Caco-2 (cell line): ENCODE measurements at regions not wholly inside any gene's neighbourhood (a gene's known extent, or its start where the extent isn't known, plus 50 kb on each side); places are given as distances from the start of the nearest gene placed in this dataset.

Experiments used
- BruUV-seq: library from RNA; stranded (reverse); fragments of 400-500 nt; replicated peaks from 2 replicates; lab custom pipeline; 2021; lab: Mats Ljungman, UMichigan
- CTCF ChIA-PET: fragments of 300-600 bp; sonication (Branson Sonifier 250); formaldehyde crosslinking; loops from one replicate; lab custom pipeline; 2022; ENCODE audit warnings: antibody characterized with exemption; lab: Charles Lee
- POLR2A ChIA-PET: fragments of 300-600 bp; sonication (Branson Sonifier 250); formaldehyde crosslinking; loops from one replicate; lab custom pipeline; 2022; ENCODE audit warnings: antibody characterized with exemption; lab: Charles Lee
- DNase-seq, 2 experiments: peaks; one replicate each; pipeline versions ENCODE4 v3.0.0 to v3.0.0-alpha.2; 2020 to 2022
- H3K27me3 ChIP-seq: replicated peaks from 2 replicates; pipeline ENCODE4 v1.6.0; 2011; ENCODE audit warnings: low read length; ENCODE audit not compliant: control insufficient read depth, insufficient read depth
- H3K36me3 ChIP-seq: 2 replicates; pipeline ENCODE4 v1.5.1; 2011; ENCODE audit warnings: low read length; ENCODE audit not compliant: control insufficient read depth, insufficient read depth
- H3K4me1 ChIP-seq: fragments of 250-450 bp; sonication (Bioruptor Pico); 2 replicates; pipeline ENCODE4 v1.5.1; 2020; ENCODE audit warnings: mild to moderate bottlenecking
- H3K4me3 ChIP-seq: 2 replicates; pipeline ENCODE4 v1.5.1; 2011; ENCODE audit warnings: low read depth, mild to moderate bottlenecking, control low read depth, low read length
- H3K9me3 ChIP-seq: fragments of 250-450 bp; sonication (Bioruptor Pico); 2 replicates; pipeline ENCODE4 v1.5.1; 2020; ENCODE audit warnings: mild to moderate bottlenecking, moderate library complexity
- H3K27ac Mint-ChIP-seq: one replicate; pipeline ENCODE4 v1.8.0; 2022; ENCODE audit warnings: mixed read lengths; ENCODE audit not compliant: unreplicated experiment
- H3K27me3 Mint-ChIP-seq: one replicate; pipeline ENCODE4 v1.8.0; 2022; ENCODE audit warnings: mixed read lengths; ENCODE audit not compliant: insufficient read depth, unreplicated experiment
- H3K36me3 Mint-ChIP-seq: one replicate; pipeline ENCODE4 v1.8.0; 2022; ENCODE audit warnings: mild to moderate bottlenecking, mixed read lengths; ENCODE audit not compliant: insufficient read depth, unreplicated experiment
- H3K4me1 Mint-ChIP-seq: one replicate; pipeline ENCODE4 v1.8.0; 2022; ENCODE audit warnings: low read depth, mixed read lengths; ENCODE audit not compliant: unreplicated experiment
- H3K4me3 Mint-ChIP-seq: one replicate; pipeline ENCODE4 v1.8.0; 2022; ENCODE audit warnings: mild to moderate bottlenecking, moderate library complexity, mixed read lengths; ENCODE audit not compliant: unreplicated experiment
- H3K9me3 Mint-ChIP-seq: one replicate; pipeline ENCODE4 v1.8.0; 2022; ENCODE audit warnings: mixed read lengths; ENCODE audit not compliant: unreplicated experiment
- intact Hi-C: fragments of 100-400 bp; cut with micrococcal nuclease; formaldehyde crosslinking; loops from one replicate; pipeline ENCODE4 v1.10.0; 2022; ENCODE audit not compliant: unreplicated experiment
- TF ChIP-seq, protein P1 (sequence below), 2 experiments: fragments of 200-600 bp in 1 of 2; IDR thresholded peaks; 1 replicate in 1 of 2; 2 replicates in 1 of 2; pipeline versions ENCODE4 v1.5.1 to v1.8.0; 2011 to 2022; ENCODE audit warnings: antibody characterized with exemption in 1 of 2, control low read depth in 1 of 2, inconsistent platforms in 1 of 2, low read depth in 1 of 2, low read length in 1 of 2, mild to moderate bottlenecking in 1 of 2, moderate library complexity in 1 of 2; ENCODE audit not compliant: insufficient read depth in 1 of 2, severe bottlenecking in 1 of 2, unreplicated experiment in 1 of 2

- Mint-ChIP-seq H3K36me3 (no peaks in the 10 kb centered on the region), H3K27ac (no peak overlapping the region), H3K27me3 (peaks cover 23% of the 10 kb centered on the region), H3K4me1 (peaks cover 6% of the 10 kb centered on the region), H3K4me3 (peak overlapping the region; percentile 50), H3K9me3 (peaks cover 8% of the 10 kb centered on the region)
- no TSS peak for BruUV-seq
- no peak overlapping the region; the same call in 1 of the 2 replicates for H3K4me3 ChIP-seq
- ChIA-PET POLR2A (interaction anchor here (0.7 kb wide), 1 partner anchor 234 kb away, joined by 11 read pairs; no protein-coding TSS in a partner anchor), CTCF (interaction anchor here (0.6 to 2.7 kb wide), 10 partner anchors 11 to 746 kb away, joined by 3 to 43 read pairs (median 4); partner anchors contain the start of gene CACNA1E)
- H3K4me1 ChIP-seq, result no peaks in the 10 kb centered on the region
- H3K27me3 ChIP-seq, result no peaks in the 10 kb centered on the region; the same call in 1 of the 2 replicates
- no peaks in the 10 kb centered on the region for H3K9me3 ChIP-seq
- DNase-seq, result peak in 1 of 2 experiments; percentile 12
- intact Hi-C loops, result loop anchor here (1.0 to 10.0 kb wide), 2 partner anchors 164 to 235 kb away; no protein-coding TSS in a partner anchor
- TF ChIP-seq, protein P1, sequence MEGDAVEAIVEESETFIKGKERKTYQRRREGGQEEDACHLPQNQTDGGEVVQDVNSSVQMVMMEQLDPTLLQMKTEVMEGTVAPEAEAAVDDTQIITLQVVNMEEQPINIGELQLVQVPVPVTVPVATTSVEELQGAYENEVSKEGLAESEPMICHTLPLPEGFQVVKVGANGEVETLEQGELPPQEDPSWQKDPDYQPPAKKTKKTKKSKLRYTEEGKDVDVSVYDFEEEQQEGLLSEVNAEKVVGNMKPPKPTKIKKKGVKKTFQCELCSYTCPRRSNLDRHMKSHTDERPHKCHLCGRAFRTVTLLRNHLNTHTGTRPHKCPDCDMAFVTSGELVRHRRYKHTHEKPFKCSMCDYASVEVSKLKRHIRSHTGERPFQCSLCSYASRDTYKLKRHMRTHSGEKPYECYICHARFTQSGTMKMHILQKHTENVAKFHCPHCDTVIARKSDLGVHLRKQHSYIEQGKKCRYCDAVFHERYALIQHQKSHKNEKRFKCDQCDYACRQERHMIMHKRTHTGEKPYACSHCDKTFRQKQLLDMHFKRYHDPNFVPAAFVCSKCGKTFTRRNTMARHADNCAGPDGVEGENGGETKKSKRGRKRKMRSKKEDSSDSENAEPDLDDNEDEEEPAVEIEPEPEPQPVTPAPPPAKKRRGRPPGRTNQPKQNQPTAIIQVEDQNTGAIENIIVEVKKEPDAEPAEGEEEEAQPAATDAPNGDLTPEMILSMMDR (IDR thresholded peaks at IDR 0.05; ENCODE audit: insufficient read depth in 1 of 2, low read depth in 1 of 2, low read length in 1 of 2, severe bottlenecking in 1 of 2, unreplicated experiment in 1 of 2), result no peak
- H3K36me3 ChIP-seq, result no peaks in the 10 kb centered on the region
Measured at GRCh38 chr1:181190364-181191035, 102.0 kb downstream of the IER5 start.

GRCh38 chr1:181191494-181192040 is 103.1 kb downstream of the IER5 start:
- no peaks in the 10 kb centered on the region for H3K36me3 Mint-ChIP-seq
- peaks cover 8% of the 10 kb centered on the region for H3K9me3 Mint-ChIP-seq
- no peak for DNase-seq
- peaks cover 20% of the 10 kb centered on the region for H3K27me3 Mint-ChIP-seq
- H3K4me3 Mint-ChIP-seq, result no peak overlapping the region
- H3K4me1 Mint-ChIP-seq, result peaks cover 6% of the 10 kb centered on the region
- intact Hi-C loops, result loop anchor here (10.0 kb wide), 1 partner anchor 163 kb away; no protein-coding TSS in a partner anchor
- H3K27ac Mint-ChIP-seq, result no peak overlapping the region
- ChIA-PET CTCF (interaction anchor here (0.6 to 1.2 kb wide), 2 partner anchors 8 to 234 kb away, joined by 3 to 5 read pairs; no protein-coding TSS in a partner anchor), POLR2A (no interaction called here)
- Histone ChIP-seq H3K4me1 (no peaks in the 10 kb centered on the region), H3K4me3 (no peak overlapping the region), H3K36me3 (no peaks in the 10 kb centered on the region), H3K27me3 (no peaks in the 10 kb centered on the region), H3K9me3 (no peaks in the 10 kb centered on the region)
- TF ChIP-seq, protein P1 (IDR thresholded peaks at IDR 0.05; ENCODE audit: insufficient read depth in 1 of 2, low read depth in 1 of 2, low read length in 1 of 2, severe bottlenecking in 1 of 2, unreplicated experiment in 1 of 2), result no peak
- no TSS peak for BruUV-seq

DNA sequence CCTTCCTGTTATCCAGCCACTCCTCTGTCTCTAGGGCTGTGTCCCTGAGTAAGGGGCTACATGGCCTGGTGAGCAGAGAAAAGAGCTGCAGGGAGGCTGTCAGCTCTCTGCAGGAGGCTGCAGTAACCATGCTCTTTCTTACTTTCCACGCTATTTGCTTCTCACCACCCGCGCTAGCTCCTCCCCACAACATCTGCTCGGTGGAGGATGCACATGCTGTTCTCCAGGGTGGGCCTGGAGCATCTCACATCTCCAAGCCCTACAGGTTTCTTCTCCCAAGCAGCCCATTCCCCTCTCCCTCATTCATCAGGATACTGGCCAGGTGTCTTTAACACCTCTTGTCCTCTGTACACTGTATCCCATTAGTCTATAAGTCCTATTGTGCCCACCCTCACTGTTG is 103.8 kb downstream of the IER5 start:
- intact Hi-C loops, result loop anchor here (10.0 kb wide), 1 partner anchor 162 kb away; no protein-coding TSS in a partner anchor
- Mint-ChIP-seq H3K4me3 (no peak overlapping the region), H3K9me3 (peaks cover 8% of the 10 kb centered on the region), H3K4me1 (peaks cover 6% of the 10 kb centered on the region), H3K27ac (no peak overlapping the region), H3K27me3 (peaks cover 20% of the 10 kb centered on the region), H3K36me3 (no peaks in the 10 kb centered on the region)
- H3K4me1 ChIP-seq, result no peaks in the 10 kb centered on the region
- POLR2A ChIA-PET, result no interaction called here
- no TSS peak for BruUV-seq
- H3K4me3 ChIP-seq, result no peak overlapping the region
- TF ChIP-seq, protein P1 (IDR thresholded peaks at IDR 0.05; ENCODE audit: insufficient read depth in 1 of 2, low read depth in 1 of 2, low read length in 1 of 2, severe bottlenecking in 1 of 2, unreplicated experiment in 1 of 2), result no peak
- DNase-seq, result no peak
- no peaks in the 10 kb centered on the region for H3K27me3 ChIP-seq
- H3K36me3 ChIP-seq, result no peaks in the 10 kb centered on the region
- H3K9me3 ChIP-seq, result no peaks in the 10 kb centered on the region
- CTCF ChIA-PET, result interaction anchor here (0.6 to 1.2 kb wide), 2 partner anchors 9 to 233 kb away, joined by 3 to 5 read pairs; no protein-coding TSS in a partner anchor
